ENCODE measurements at regions not wholly inside any gene's neighbourhood (a gene's known extent, or its start where the extent isn't known, plus 50 kb on each side); places are given as distances from the start of the nearest gene placed in this dataset.

DNA sequence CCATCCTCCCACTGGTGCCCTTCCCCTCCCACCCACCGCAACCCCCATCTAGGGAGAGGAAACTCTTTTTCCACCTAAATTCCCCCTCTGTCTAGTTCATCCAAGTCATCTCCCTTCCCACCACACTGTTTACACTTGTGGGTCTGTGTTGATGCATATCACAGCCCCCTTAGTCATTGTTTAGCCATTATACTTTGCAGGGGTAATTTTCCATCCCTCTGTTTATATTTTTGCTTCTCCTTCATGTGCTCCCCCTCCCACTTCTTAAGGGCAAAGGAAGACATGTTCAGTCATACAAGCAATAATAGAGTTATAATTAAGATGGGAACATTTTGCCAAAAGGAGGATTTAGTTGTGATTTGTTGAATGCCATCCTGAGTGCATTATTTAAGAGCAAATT is 187.8 kb upstream of the TNP1 start:
- Histone ChIP-seq H3K4me3 (no peak overlapping the region), H3K9me3 (no peaks in the 10 kb centered on the region), H3K27ac (no peak overlapping the region), H3K4me1 (no peaks in the 10 kb centered on the region), H3K27me3 (no peaks in the 10 kb centered on the region), H3K36me3 (ENCODE audit: low read depth, missing control alignments) (no peaks in the 10 kb centered on the region)
- intact Hi-C loops (cut with DNase I; ENCODE audit: low total_unique reads) = no loop called here
- no peak for TF ChIP-seq POLR2A (IDR thresholded peaks at IDR 0.05)
- TF ChIP-seq, protein P1, sequence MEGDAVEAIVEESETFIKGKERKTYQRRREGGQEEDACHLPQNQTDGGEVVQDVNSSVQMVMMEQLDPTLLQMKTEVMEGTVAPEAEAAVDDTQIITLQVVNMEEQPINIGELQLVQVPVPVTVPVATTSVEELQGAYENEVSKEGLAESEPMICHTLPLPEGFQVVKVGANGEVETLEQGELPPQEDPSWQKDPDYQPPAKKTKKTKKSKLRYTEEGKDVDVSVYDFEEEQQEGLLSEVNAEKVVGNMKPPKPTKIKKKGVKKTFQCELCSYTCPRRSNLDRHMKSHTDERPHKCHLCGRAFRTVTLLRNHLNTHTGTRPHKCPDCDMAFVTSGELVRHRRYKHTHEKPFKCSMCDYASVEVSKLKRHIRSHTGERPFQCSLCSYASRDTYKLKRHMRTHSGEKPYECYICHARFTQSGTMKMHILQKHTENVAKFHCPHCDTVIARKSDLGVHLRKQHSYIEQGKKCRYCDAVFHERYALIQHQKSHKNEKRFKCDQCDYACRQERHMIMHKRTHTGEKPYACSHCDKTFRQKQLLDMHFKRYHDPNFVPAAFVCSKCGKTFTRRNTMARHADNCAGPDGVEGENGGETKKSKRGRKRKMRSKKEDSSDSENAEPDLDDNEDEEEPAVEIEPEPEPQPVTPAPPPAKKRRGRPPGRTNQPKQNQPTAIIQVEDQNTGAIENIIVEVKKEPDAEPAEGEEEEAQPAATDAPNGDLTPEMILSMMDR (IDR thresholded peaks at IDR 0.05) = no peak
- WGBS, 2 donors = 87 to 95% methylated on average over 1 of the region's 1 CpG
- DNase-seq = no peak

DNA sequence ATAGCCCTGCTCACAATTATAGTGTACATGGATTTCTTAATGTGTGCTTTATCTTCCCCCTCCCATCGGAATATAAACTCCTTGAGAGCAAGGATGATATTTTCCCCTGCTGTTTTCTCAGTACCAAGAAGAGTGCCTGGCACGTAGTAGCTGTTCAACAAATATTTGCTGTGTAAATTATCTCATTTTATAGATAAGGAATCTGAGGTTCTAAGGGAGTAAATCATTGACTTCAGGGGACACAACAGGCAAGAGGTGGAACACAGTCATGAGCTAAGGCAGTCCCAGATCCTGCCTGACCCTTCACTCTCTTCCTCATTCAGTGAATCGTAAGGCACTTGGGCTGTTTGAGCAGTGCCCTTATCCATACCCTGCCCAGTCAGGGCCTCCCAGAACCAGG is 187.3 kb upstream of the TNP1 start:
- Histone ChIP-seq H3K36me3 (ENCODE audit: low read depth, missing control alignments) (no peaks in the 10 kb centered on the region), H3K9me3 (no peaks in the 10 kb centered on the region), H3K4me1 (no peaks in the 10 kb centered on the region), H3K4me3 (no peak overlapping the region), H3K27ac (no peak overlapping the region), H3K27me3 (no peaks in the 10 kb centered on the region)
- intact Hi-C loops (cut with DNase I; ENCODE audit: low total_unique reads) = no loop called here
- TF ChIP-seq, protein P1 (IDR thresholded peaks at IDR 0.05) = no peak
- TF ChIP-seq POLR2A (IDR thresholded peaks at IDR 0.05) = no peak
- DNase-seq = no peak
- WGBS, 2 donors = 83 to 88% methylated on average over 3 of the region's 3 CpGs

DNA sequence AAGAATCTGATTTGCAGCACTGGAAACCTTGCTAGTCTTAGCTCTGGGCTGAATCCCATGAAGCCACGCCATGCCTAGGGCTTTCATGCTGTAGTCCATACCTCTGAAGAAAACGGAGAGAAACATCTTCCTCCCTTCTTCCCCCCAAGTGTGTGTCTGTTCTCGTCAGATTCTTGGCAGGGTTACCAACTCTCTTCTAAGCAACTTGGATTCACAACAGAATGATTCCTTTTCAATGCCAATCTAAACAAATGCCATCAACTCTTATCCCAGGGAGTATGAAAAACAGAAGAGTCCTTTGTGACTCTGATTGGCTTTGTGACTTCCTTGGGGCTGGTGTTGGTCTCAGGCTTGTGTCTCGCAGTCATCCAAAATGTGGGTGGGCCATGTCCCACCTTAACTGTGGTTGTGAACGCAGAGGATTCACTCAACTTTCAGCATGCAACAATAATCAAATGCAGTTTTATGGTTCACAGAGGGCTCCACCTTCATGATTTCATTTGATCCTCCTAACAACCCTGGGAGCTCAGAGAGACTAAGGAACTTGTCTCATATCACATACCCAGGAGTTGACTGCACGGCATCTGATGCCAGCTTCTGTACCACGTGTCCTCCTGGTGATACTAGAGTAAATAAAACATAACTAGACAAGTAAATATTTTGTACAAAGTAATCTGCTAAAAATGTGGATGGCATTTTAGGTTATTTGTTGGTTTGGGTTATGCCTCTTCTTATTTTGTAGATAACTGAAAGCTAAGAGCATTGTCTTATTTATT is 186.0 kb upstream of the TNP1 start:
- DNase-seq = no peak
- H3K4me1 ChIP-seq = no peaks in the 10 kb centered on the region

DNA sequence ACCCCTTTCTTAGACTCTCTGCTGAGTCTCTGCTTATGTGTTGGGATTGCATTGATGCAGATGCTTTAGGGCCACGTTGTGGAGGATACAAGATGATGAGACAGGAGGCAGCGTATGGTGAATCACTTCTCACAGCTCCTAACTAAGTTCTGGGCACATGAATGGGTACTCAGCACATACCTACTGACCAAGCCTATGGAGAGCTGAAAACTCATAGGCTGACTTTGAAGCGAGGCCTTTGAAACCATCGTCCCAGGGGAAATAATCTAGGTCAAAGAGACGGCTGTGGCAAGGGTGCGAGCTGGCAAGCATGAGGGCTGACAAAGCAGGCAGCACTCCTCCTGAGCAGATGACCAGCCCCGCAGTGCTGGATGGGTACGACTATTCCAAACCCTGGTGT is 180.2 kb upstream of the TNP1 start:
- Histone ChIP-seq H3K27me3 (no peaks in the 10 kb centered on the region), H3K36me3 (ENCODE audit: low read depth, missing control alignments) (no peaks in the 10 kb centered on the region), H3K4me3 (no peak overlapping the region), H3K4me1 (peaks cover 4% of the 10 kb centered on the region), H3K27ac (no peak overlapping the region), H3K9me3 (no peaks in the 10 kb centered on the region)
- no peak for TF ChIP-seq POLR2A (IDR thresholded peaks at IDR 0.05)
- TF ChIP-seq, protein P1 (IDR thresholded peaks at IDR 0.05) = no peak
- whole genome bisulfite sequencing, 2 donors = 87 to 93% methylated on average over 8 of the region's 8 CpGs
- DNase-seq = no peak
- intact Hi-C loops (cut with DNase I; ENCODE audit: low total_unique reads) = no loop called here

More for the DNA sequence above, 186.0 kb upstream of the TNP1 start:
- Histone ChIP-seq H3K27ac (no peak overlapping the region), H3K9me3 (no peaks in the 10 kb centered on the region), H3K27me3 (no peaks in the 10 kb centered on the region), H3K4me3 (no peak overlapping the region), H3K36me3 (ENCODE audit: low read depth, missing control alignments) (no peaks in the 10 kb centered on the region)
- TF ChIP-seq POLR2A (IDR thresholded peaks at IDR 0.05) = no peak
- TF ChIP-seq, protein P1 (IDR thresholded peaks at IDR 0.05) = no peak
- 72 to 73% methylated on average over 6 to 7 of the region's 7 CpGs for WGBS, 2 donors
- intact Hi-C loops (cut with DNase I; ENCODE audit: low total_unique reads) = no loop called here

DNA sequence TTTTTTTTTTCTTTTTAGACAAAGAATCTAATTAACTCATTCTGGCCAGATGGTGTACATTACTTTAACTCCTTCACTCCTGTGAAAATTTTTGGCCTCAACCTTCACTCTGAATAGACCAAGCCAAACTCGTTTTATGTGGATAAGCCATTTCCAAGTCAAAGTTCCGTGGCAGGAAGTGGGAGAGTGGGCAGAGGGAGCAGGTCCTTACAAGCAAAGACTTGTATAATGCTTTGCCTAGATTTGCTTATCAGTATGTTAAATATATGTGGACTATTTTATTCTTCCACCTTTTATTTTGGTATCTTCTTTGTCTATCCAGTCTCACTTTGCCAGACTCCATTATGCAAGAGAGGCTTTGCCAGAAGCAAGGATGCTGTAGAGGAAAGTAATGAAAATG is 178.1 kb upstream of the TNP1 start:
- WGBS, 2 donors = 77 to 78% methylated on average over 2 of the region's 2 CpGs
- H3K4me1 ChIP-seq = peaks cover 4% of the 10 kb centered on the region
- no peaks in the 10 kb centered on the region for H3K36me3 ChIP-seq (ENCODE audit: low read depth, missing control alignments)
- TF ChIP-seq, protein P1 (IDR thresholded peaks at IDR 0.05) = no peak
- TF ChIP-seq POLR2A (IDR thresholded peaks at IDR 0.05) = no peak
- no peaks in the 10 kb centered on the region for H3K9me3 ChIP-seq
- intact Hi-C loops (cut with DNase I; ENCODE audit: low total_unique reads) = no loop called here
- no peak overlapping the region for H3K27ac ChIP-seq
- no peak overlapping the region for H3K4me3 ChIP-seq
- no peaks in the 10 kb centered on the region for H3K27me3 ChIP-seq
- DNase-seq = no peak

Data from testis (tissue), 2 donors.